Tibial nerve (tissue), 4 donors: ENCODE measurements at regions not wholly inside any gene's neighbourhood (a gene's known extent, or its start where the extent isn't known, plus 50 kb on each side); places are given as distances from the start of the nearest gene placed in this dataset.

ENCODE experiments used
- CTCF ChIP-seq, 5 experiments: fragments of 200-600 bp in 3 of 5; fragments of 450-650 bp in 2 of 5; sonication (generic) in 3 of 5; IDR thresholded peaks; one replicate each; pipeline ENCODE4 v1.5.1; 2016 to 2019; ENCODE audit warnings: antibody characterized with exemption in 5 of 5, mild to moderate bottlenecking in 3 of 5, moderate library complexity in 2 of 5
- EP300 ChIP-seq, 2 donors: sonication (generic); formaldehyde crosslinking; IDR thresholded peaks; one replicate each; pipeline ENCODE4 v1.6.1; 2017; ENCODE audit warnings: antibody characterized with exemption in 2 of 2, mild to moderate bottlenecking in 1 of 2
- POLR2A ChIP-seq, 2 donors: fragments of 450-650 bp; IDR thresholded peaks; one replicate each; pipeline ENCODE4 v1.6.1; 2017; ENCODE audit warnings: antibody characterized with exemption in 2 of 2, mild to moderate bottlenecking in 2 of 2, moderate library complexity in 2 of 2

- TF ChIP-seq CTCF (IDR thresholded peaks at IDR 0.05) (no peak), POLR2A (IDR thresholded peaks at IDR 0.05) (no peak), EP300 (IDR thresholded peaks at IDR 0.05) (no peak)
These were observed 795.8 kb downstream of the SEMA5A start for GRCh38 chr5:8750100-8750499.
